ENCODE measurements at regions not wholly inside any gene's neighbourhood (a gene's known extent, or its start where the extent isn't known, plus 50 kb on each side); places are given as distances from the start of the nearest gene placed in this dataset.

DNA sequence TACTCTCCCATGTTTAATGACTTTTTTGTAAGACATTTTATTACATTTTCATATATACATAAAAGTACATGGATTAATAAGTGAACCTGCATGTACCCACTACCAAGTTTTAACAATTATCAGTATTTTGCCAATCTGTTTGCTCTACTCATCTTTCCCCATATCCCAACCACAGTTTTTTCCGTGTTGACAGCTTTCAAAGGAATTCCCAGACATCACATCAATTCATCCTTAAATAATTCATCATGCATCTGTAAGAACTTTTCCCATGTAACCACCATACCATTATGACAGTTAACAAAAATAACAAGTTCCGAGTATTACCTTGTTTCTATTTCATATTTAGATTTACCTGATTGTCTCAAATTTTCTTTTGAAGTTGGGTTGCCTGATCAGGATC is 436.7 kb downstream of the PDCD6IP start:
- intact Hi-C loops (cut with DNase I; ENCODE audit: low total_unique reads), result no loop called here

DNA sequence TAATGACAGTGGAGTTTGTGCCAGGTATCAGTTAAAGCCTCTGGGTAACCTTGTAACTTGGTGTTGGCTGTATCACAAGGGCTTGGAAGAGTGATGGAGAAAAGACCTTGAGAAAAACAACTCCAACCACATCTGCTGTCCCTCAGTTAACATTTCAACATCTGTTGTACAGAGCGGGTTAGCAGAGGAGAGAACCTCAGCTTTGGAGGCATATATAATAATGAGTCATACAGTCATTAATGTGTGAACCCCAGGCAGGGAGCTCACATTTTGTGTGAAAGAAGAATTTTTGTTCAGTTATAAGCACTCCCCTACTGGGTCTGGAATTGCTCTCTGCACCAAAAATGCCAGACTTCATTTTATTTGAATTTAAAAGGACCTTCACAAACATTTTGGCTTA is 439.5 kb downstream of the PDCD6IP start:
- DNase-seq, result no peak
- 43 to 97% (median 48%) methylated on average over 1 of the region's 1 CpG for WGBS, 5 donors
- Histone ChIP-seq H3K9me3 (no peaks in the 10 kb centered on the region), H3K27me3 (replicated peaks in 1 of 7) (no peaks in the 10 kb centered on the region), H3K4me3 (no peak overlapping the region), H3K36me3 (no peaks in the 10 kb centered on the region), H3K27ac (no peak overlapping the region), H3K4me1 (no peaks in the 10 kb centered on the region)
- intact Hi-C loops (cut with DNase I; ENCODE audit: low total_unique reads), result no loop called here
- TF ChIP-seq POLR2AphosphoS5 (IDR thresholded peaks at IDR 0.05) (no peak), POLR2A (IDR thresholded peaks at IDR 0.05) (no peak)
- TF ChIP-seq, protein P1, sequence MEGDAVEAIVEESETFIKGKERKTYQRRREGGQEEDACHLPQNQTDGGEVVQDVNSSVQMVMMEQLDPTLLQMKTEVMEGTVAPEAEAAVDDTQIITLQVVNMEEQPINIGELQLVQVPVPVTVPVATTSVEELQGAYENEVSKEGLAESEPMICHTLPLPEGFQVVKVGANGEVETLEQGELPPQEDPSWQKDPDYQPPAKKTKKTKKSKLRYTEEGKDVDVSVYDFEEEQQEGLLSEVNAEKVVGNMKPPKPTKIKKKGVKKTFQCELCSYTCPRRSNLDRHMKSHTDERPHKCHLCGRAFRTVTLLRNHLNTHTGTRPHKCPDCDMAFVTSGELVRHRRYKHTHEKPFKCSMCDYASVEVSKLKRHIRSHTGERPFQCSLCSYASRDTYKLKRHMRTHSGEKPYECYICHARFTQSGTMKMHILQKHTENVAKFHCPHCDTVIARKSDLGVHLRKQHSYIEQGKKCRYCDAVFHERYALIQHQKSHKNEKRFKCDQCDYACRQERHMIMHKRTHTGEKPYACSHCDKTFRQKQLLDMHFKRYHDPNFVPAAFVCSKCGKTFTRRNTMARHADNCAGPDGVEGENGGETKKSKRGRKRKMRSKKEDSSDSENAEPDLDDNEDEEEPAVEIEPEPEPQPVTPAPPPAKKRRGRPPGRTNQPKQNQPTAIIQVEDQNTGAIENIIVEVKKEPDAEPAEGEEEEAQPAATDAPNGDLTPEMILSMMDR (IDR thresholded peaks at IDR 0.05 in 8 of 11, conservative IDR thresholded peaks at IDR 0.05 in 3 of 11), result no peak

More for the DNA sequence above, 436.7 kb downstream of the PDCD6IP start:
- 74 to 91% (median 84%) methylated on average over 2 of the region's 2 CpGs for WGBS, 5 donors
- H3K27ac ChIP-seq, result no peak overlapping the region
- H3K4me3 ChIP-seq, result no peak overlapping the region
- TF ChIP-seq, protein P1 (IDR thresholded peaks at IDR 0.05 in 8 of 11, conservative IDR thresholded peaks at IDR 0.05 in 3 of 11), result no peak
- TF ChIP-seq POLR2A (IDR thresholded peaks at IDR 0.05), result no peak
- no peaks in the 10 kb centered on the region for H3K4me1 ChIP-seq
- no peaks in the 10 kb centered on the region for H3K9me3 ChIP-seq
- no peaks in the 10 kb centered on the region for H3K27me3 ChIP-seq (replicated peaks in 1 of 7)
- no peak for DNase-seq
- H3K36me3 ChIP-seq, result no peaks in the 10 kb centered on the region

DNA sequence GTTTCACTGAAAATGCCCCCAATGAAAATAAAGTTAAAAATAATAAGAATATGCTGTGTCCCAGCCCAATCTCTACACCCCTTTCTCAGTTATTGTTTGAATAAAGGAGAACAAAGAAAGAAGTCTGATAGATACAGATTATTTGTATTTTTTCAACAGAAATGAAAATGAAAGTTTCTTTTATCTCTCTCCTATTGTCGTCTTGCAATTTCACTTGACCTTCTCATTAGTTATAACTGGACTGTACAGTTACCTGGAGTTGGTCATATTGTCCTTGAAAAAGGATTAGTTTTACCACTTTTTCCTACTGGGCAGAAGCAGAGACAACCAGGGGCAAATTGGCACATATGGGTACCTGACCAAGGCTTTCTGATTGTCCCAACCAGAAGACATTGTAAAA is 440.0 kb downstream of the PDCD6IP start:
- 67 to 79% (median 68%) methylated on average over 1 of the region's 1 CpG for WGBS, 5 donors
- Histone ChIP-seq H3K4me1 (no peaks in the 10 kb centered on the region), H3K27me3 (replicated peaks in 1 of 7) (no peaks in the 10 kb centered on the region), H3K4me3 (no peak overlapping the region), H3K9me3 (no peaks in the 10 kb centered on the region), H3K27ac (no peak overlapping the region), H3K36me3 (no peaks in the 10 kb centered on the region)
- intact Hi-C loops (cut with DNase I; ENCODE audit: low total_unique reads), result no loop called here
- DNase-seq, result no peak
- TF ChIP-seq, protein P1 (IDR thresholded peaks at IDR 0.05 in 8 of 11, conservative IDR thresholded peaks at IDR 0.05 in 3 of 11), result no peak
- no peak for TF ChIP-seq POLR2AphosphoS5 (IDR thresholded peaks at IDR 0.05)

DNA sequence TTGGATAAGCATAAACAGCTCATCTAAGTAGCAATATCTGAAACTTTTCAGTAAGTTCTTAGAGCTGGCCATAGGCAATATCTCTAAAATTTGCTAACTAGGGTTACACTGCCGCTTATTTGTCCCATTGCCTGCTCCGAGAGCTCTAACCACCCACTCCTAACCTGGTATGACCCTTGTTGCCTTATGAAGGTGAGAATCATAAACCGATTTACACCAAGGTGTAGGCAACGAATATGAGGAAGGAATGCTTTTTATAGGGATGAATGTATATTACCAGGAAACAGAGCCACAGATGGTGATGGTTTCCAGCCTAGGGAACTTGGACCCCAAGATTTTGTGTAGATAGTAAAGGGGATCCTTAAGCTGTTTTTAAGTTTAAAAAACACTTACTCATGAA is 440.9 kb downstream of the PDCD6IP start:
- Histone ChIP-seq H3K9me3 (no peaks in the 10 kb centered on the region), H3K4me1 (no peaks in the 10 kb centered on the region), H3K27ac (no peak overlapping the region), H3K27me3 (replicated peaks in 1 of 7) (no peaks in the 10 kb centered on the region), H3K4me3 (no peak overlapping the region), H3K36me3 (no peaks in the 10 kb centered on the region)
- WGBS, 5 donors, result 77 to 92% (median 85%) methylated on average over 4 of the region's 4 CpGs
- TF ChIP-seq POLR2A (IDR thresholded peaks at IDR 0.05), result no peak
- TF ChIP-seq, protein P1 (IDR thresholded peaks at IDR 0.05 in 8 of 11, conservative IDR thresholded peaks at IDR 0.05 in 3 of 11), result no peak
- TF ChIP-seq POLR2AphosphoS5 (IDR thresholded peaks at IDR 0.05), result no peak
- no peak for DNase-seq
- intact Hi-C loops (cut with DNase I; ENCODE audit: low total_unique reads), result no loop called here

All from spleen (tissue), 11 donors.